ENCODE measurements at regions not wholly inside any gene's neighbourhood (a gene's known extent, or its start where the extent isn't known, plus 50 kb on each side); places are given as distances from the start of the nearest gene placed in this dataset.

DNA sequence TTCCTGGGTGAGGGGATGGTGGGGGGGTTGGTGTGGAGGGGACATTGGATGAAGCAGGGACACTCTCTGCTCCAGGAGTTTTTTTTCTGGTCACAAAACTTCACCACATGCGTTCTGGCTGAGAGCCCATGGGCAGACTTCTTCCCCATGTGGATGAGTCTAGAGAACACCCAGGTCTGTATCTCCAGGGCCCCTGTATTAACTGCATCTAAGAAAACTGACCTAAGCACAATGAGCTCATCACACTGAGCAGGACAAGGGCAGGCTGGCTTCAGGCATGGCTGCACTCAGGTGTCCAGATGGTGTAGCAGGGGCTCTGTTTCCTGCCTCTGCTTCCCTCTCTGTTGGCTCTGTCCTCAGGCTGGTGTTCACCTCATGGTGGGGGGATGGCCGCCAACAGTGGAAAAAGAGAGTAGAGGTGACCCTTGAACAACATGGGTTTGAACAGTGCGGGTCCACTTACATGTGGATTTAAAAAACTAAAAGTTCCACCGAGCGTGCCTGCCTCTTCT is 85.3 kb upstream of the STC2 start:
- CTCF ChIA-PET: no interaction called here
- Histone ChIP-seq H3K36me3 (replicated peaks in 1 of 2; ENCODE audit: control insufficient read depth in 1 of 2, insufficient read depth in 2 of 2, low read length in 1 of 2) (no peaks in the 10 kb centered on the region), H3F3A (replicated peaks; ENCODE audit: insufficient read depth) (no peaks in the 10 kb centered on the region), H3K4me1 (ENCODE audit: control insufficient read depth in 1 of 2, insufficient read depth in 2 of 2, low read depth in 1 of 2, low read length in 1 of 2) (no peaks in the 10 kb centered on the region), H3K27ac (ENCODE audit: low read depth in 2 of 2, low read length in 1 of 2) (no peak overlapping the region), H3K9me3 (no peaks in the 10 kb centered on the region), H3K27me3 (ENCODE audit: insufficient read depth) (no peaks in the 10 kb centered on the region; the same call in 1 of the 2 replicates), H4K20me1 (ENCODE audit: insufficient read depth) (no peaks in the 10 kb centered on the region), H3K4me3 (ENCODE audit: low read depth in 2 of 2, low read length in 1 of 2) (no peak overlapping the region), H3K79me2 (ENCODE audit: insufficient read depth) (no peaks in the 10 kb centered on the region), H3K4me2 (no peak overlapping the region), H3K9me2 (no peaks in the 10 kb centered on the region), H2AFZ (ENCODE audit: low read depth) (no peak overlapping the region), H3K9ac (no peak overlapping the region)
- TF ChIP-seq YY1 (IDR thresholded peaks at IDR 0.05; ENCODE audit: low read depth) (no peak), EZH2phosphoT487 (IDR thresholded peaks at IDR 0.05; ENCODE audit: borderline replicate concordance, low read depth) (no peak), POLR2AphosphoS5 (IDR thresholded peaks at IDR 0.05; ENCODE audit: low read depth, low read length) (no peak), RFX5 (IDR thresholded peaks at IDR 0.05; ENCODE audit: low read length) (no peak), SIN3A (IDR thresholded peaks at IDR 0.05; ENCODE audit: borderline replicate concordance, low read depth, low read length) (no peak), FOXM1 (IDR thresholded peaks at IDR 0.05; ENCODE audit: low read depth) (no peak)
- TF ChIP-seq, protein P1, sequence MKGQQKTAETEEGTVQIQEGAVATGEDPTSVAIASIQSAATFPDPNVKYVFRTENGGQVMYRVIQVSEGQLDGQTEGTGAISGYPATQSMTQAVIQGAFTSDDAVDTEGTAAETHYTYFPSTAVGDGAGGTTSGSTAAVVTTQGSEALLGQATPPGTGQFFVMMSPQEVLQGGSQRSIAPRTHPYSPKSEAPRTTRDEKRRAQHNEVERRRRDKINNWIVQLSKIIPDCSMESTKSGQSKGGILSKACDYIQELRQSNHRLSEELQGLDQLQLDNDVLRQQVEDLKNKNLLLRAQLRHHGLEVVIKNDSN (IDR thresholded peaks at IDR 0.05; ENCODE audit: borderline replicate concordance, low read depth): no peak
- TF ChIP-seq, protein P2, sequence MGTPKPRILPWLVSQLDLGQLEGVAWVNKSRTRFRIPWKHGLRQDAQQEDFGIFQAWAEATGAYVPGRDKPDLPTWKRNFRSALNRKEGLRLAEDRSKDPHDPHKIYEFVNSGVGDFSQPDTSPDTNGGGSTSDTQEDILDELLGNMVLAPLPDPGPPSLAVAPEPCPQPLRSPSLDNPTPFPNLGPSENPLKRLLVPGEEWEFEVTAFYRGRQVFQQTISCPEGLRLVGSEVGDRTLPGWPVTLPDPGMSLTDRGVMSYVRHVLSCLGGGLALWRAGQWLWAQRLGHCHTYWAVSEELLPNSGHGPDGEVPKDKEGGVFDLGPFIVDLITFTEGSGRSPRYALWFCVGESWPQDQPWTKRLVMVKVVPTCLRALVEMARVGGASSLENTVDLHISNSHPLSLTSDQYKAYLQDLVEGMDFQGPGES (IDR thresholded peaks at IDR 0.05; ENCODE audit: low read depth, low read length): no peak
- WGBS (ENCODE audit: low lambda C conversion rate): 56% methylated on average over 5 of the region's 5 CpGs
- POLR2A ChIA-PET: no interaction called here
- DNase-seq: no peak

DNA sequence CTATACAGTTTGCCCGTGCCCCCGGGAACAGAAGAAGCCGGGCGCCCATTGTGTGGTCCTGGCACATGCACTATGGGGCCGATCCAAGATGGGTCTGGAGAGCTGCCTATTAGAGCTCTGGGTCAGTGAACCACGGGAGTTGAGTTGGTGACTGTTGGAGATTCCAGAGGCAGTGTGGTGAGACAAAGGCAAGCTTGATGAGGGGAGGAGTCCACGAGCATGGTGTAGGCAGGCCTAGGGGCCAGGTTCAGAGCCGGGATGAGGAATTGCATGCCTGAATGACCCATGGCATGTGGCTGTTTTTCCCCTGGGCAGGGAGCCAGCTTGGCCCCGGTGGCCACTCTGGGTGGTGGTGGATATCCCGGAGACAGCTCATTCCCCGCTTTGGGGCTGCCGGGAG is 84.4 kb upstream of the STC2 start:
- Histone ChIP-seq H3K9me3 (no peaks in the 10 kb centered on the region), H3K4me3 (ENCODE audit: low read depth in 2 of 2, low read length in 1 of 2) (no peak overlapping the region), H3K9ac (no peak overlapping the region), H4K20me1 (ENCODE audit: insufficient read depth) (no peaks in the 10 kb centered on the region), H2AFZ (ENCODE audit: low read depth) (no peak overlapping the region), H3K79me2 (ENCODE audit: insufficient read depth) (no peaks in the 10 kb centered on the region), H3K27ac (ENCODE audit: low read depth in 2 of 2, low read length in 1 of 2) (no peak overlapping the region), H3K4me2 (no peak overlapping the region), H3K4me1 (ENCODE audit: control insufficient read depth in 1 of 2, insufficient read depth in 2 of 2, low read depth in 1 of 2, low read length in 1 of 2) (no peaks in the 10 kb centered on the region), H3K9me2 (no peaks in the 10 kb centered on the region), H3K36me3 (replicated peaks in 1 of 2; ENCODE audit: control insufficient read depth in 1 of 2, insufficient read depth in 2 of 2, low read length in 1 of 2) (no peaks in the 10 kb centered on the region), H3F3A (replicated peaks; ENCODE audit: insufficient read depth) (no peaks in the 10 kb centered on the region), H3K27me3 (ENCODE audit: insufficient read depth) (no peaks in the 10 kb centered on the region; the same call in 1 of the 2 replicates)
- no peak for DNase-seq
- TF ChIP-seq NRF1 (IDR thresholded peaks at IDR 0.05; ENCODE audit: low read depth, low read length): no peak
- no peak for TF ChIP-seq TAF1 (IDR thresholded peaks at IDR 0.05; ENCODE audit: borderline replicate concordance, low read depth, low read length)
- no peak for TF ChIP-seq TCF12 (IDR thresholded peaks at IDR 0.05)
- no peak for TF ChIP-seq POLR2AphosphoS5 (IDR thresholded peaks at IDR 0.05; ENCODE audit: low read depth, low read length)
- TF ChIP-seq, protein P2 (IDR thresholded peaks at IDR 0.05; ENCODE audit: low read depth, low read length): no peak
- no peak for TF ChIP-seq SMC3 (IDR thresholded peaks at IDR 0.05; ENCODE audit: low read depth, low read length)
- no peak for TF ChIP-seq FOSL2 (IDR thresholded peaks at IDR 0.05; ENCODE audit: borderline replicate concordance, low read depth)
- TF ChIP-seq, protein P3, sequence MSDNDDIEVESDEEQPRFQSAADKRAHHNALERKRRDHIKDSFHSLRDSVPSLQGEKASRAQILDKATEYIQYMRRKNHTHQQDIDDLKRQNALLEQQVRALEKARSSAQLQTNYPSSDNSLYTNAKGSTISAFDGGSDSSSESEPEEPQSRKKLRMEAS (IDR thresholded peaks at IDR 0.05; ENCODE audit: low read depth): no peak
- TF ChIP-seq, protein P4, sequence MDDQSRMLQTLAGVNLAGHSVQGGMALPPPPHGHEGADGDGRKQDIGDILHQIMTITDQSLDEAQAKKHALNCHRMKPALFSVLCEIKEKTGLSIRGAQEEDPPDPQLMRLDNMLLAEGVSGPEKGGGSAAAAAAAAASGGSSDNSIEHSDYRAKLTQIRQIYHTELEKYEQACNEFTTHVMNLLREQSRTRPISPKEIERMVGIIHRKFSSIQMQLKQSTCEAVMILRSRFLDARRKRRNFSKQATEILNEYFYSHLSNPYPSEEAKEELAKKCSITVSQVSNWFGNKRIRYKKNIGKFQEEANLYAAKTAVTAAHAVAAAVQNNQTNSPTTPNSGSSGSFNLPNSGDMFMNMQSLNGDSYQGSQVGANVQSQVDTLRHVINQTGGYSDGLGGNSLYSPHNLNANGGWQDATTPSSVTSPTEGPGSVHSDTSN (IDR thresholded peaks at IDR 0.05): no peak
- POLR2A ChIA-PET: no interaction called here
- CTCF ChIA-PET: no interaction called here
- WGBS (ENCODE audit: low lambda C conversion rate): 48% methylated on average over 7 of the region's 12 CpGs
